ENCODE measurements at regions not wholly inside any gene's neighbourhood (a gene's known extent, or its start where the extent isn't known, plus 50 kb on each side); places are given as distances from the start of the nearest gene placed in this dataset.

- DNase-seq: no peak
- H3K9me3 Mint-ChIP-seq (ENCODE audit: low read depth, unreplicated experiment): peaks cover 7% of the 10 kb centered on the region
- H3K36me3 Mint-ChIP-seq (ENCODE audit: insufficient read depth, unreplicated experiment): no peaks in the 10 kb centered on the region
- intact Hi-C loops (cut with micrococcal nuclease; ENCODE audit: unreplicated experiment): no loop called here
- H3K27me3 Mint-ChIP-seq (ENCODE audit: unreplicated experiment): no peaks in the 10 kb centered on the region
- no TSS peak for BruUV-seq (replicated peaks)
- no peak overlapping the region for H3K27ac Mint-ChIP-seq (ENCODE audit: unreplicated experiment)
- no peak for TF ChIP-seq CTCF (IDR thresholded peaks at IDR 0.05; ENCODE audit: unreplicated experiment)
- H3K4me1 Mint-ChIP-seq (ENCODE audit: low read depth, unreplicated experiment): no peaks in the 10 kb centered on the region
- H3K4me3 Mint-ChIP-seq (ENCODE audit: low read depth, unreplicated experiment): no peak overlapping the region
- CTCF ChIA-PET: no interaction called here
These were observed 621.6 kb downstream of the CCER1 start for GRCh38 chr12:90333424-90333823.

GRCh38 chr12:90331821-90332220, 623.2 kb downstream of the CCER1 start:
- CTCF ChIA-PET: no interaction called here
- no peak for DNase-seq
- peaks cover 14% of the 10 kb centered on the region for H3K9me3 Mint-ChIP-seq (ENCODE audit: low read depth, unreplicated experiment)
- no peak for TF ChIP-seq CTCF (IDR thresholded peaks at IDR 0.05; ENCODE audit: unreplicated experiment)
- BruUV-seq (replicated peaks): no TSS peak
- no peaks in the 10 kb centered on the region for H3K27me3 Mint-ChIP-seq (ENCODE audit: unreplicated experiment)
- no peaks in the 10 kb centered on the region for H3K4me1 Mint-ChIP-seq (ENCODE audit: low read depth, unreplicated experiment)
- no peaks in the 10 kb centered on the region for H3K36me3 Mint-ChIP-seq (ENCODE audit: insufficient read depth, unreplicated experiment)
- no peak overlapping the region for H3K27ac Mint-ChIP-seq (ENCODE audit: unreplicated experiment)
- intact Hi-C loops (cut with micrococcal nuclease; ENCODE audit: unreplicated experiment): no loop called here
- H3K4me3 Mint-ChIP-seq (ENCODE audit: low read depth, unreplicated experiment): no peak overlapping the region

- no peaks in the 10 kb centered on the region for H3K4me1 Mint-ChIP-seq (ENCODE audit: low read depth, unreplicated experiment)
- CTCF ChIA-PET: no interaction called here
- no peak for DNase-seq
- BruUV-seq (replicated peaks): no TSS peak
- TF ChIP-seq CTCF (IDR thresholded peaks at IDR 0.05; ENCODE audit: unreplicated experiment): no peak
- peaks cover 14% of the 10 kb centered on the region for H3K9me3 Mint-ChIP-seq (ENCODE audit: low read depth, unreplicated experiment)
- H3K27me3 Mint-ChIP-seq (ENCODE audit: unreplicated experiment): no peaks in the 10 kb centered on the region
- intact Hi-C loops (cut with micrococcal nuclease; ENCODE audit: unreplicated experiment): no loop called here
- no peaks in the 10 kb centered on the region for H3K36me3 Mint-ChIP-seq (ENCODE audit: insufficient read depth, unreplicated experiment)
- no peak overlapping the region for H3K4me3 Mint-ChIP-seq (ENCODE audit: low read depth, unreplicated experiment)
- no peak overlapping the region for H3K27ac Mint-ChIP-seq (ENCODE audit: unreplicated experiment)
These were observed 622.6 kb upstream of the ATP2B1 start for GRCh38 chr12:90331262-90331661.

GRCh38 chr12:90327793-90328743, 619.4 kb upstream of the ATP2B1 start:
- no peak for TF ChIP-seq CTCF (IDR thresholded peaks at IDR 0.05; ENCODE audit: unreplicated experiment)
- H3K27ac Mint-ChIP-seq (ENCODE audit: unreplicated experiment): no peak overlapping the region
- CTCF ChIA-PET: interaction anchor here (0.6 kb wide), 1 partner anchor 27 kb away, joined by 3 read pairs; no protein-coding TSS in a partner anchor
- H3K4me1 Mint-ChIP-seq (ENCODE audit: low read depth, unreplicated experiment): no peaks in the 10 kb centered on the region
- intact Hi-C loops (cut with micrococcal nuclease; ENCODE audit: unreplicated experiment): no loop called here
- H3K36me3 Mint-ChIP-seq (ENCODE audit: insufficient read depth, unreplicated experiment): no peaks in the 10 kb centered on the region
- H3K27me3 Mint-ChIP-seq (ENCODE audit: unreplicated experiment): no peaks in the 10 kb centered on the region
- BruUV-seq (replicated peaks): no TSS peak
- H3K4me3 Mint-ChIP-seq (ENCODE audit: low read depth, unreplicated experiment): no peak overlapping the region
- peaks cover 14% of the 10 kb centered on the region for H3K9me3 Mint-ChIP-seq (ENCODE audit: low read depth, unreplicated experiment)
- DNase-seq: no peak
